Stimulated activated CD4-positive, alpha-beta T cell treated with anti-CD3 and anti-CD28 coated beads, Interleukin-1b, Interleukin-23, amount 100 ng/mL, for 4 hours (primary cell): ENCODE measurements at regions not wholly inside any gene's neighbourhood (a gene's known extent, or its start where the extent isn't known, plus 50 kb on each side); places are given as distances from the start of the nearest gene placed in this dataset.

ENCODE experiments used
- DNase-seq, 2 donors: peaks; one replicate each; pipeline ENCODE4 v3.0.0-alpha.2; 2020; ENCODE audit warnings: low read depth in 2 of 2

GRCh38 chr10:4057021-4057420 lies 272.0 kb upstream of the KLF6 start:
- DNase-seq, result no peak

- no peak for DNase-seq
Measured at GRCh38 chr10:4054656-4055435, 269.8 kb upstream of the KLF6 start.

- DNase-seq, result no peak
Measured at GRCh38 chr10:4053940-4054339, 268.9 kb upstream of the KLF6 start.

- DNase-seq, result no peak
Measured at GRCh38 chr10:4051641-4052151, 266.7 kb upstream of the KLF6 start.

- no peak for DNase-seq
Measured at GRCh38 chr10:4051011-4051640, 266.1 kb upstream of the KLF6 start.

GRCh38 chr10:4050061-4050460 lies 265.1 kb upstream of the KLF6 start:
- DNase-seq, result no peak

- no peak for DNase-seq
Measured at GRCh38 chr10:4049348-4049747, 264.3 kb upstream of the KLF6 start.

GRCh38 chr10:4048236-4048864 lies 263.3 kb upstream of the KLF6 start:
- DNase-seq, result no peak

- DNase-seq, result no peak
Measured at GRCh38 chr10:4046712-4047354, 261.8 kb upstream of the KLF6 start.

GRCh38 chr10:4046030-4046429 lies 261.0 kb upstream of the KLF6 start:
- DNase-seq, result no peak

- DNase-seq, result no peak
Measured at GRCh38 chr10:4043897-4044665, 259.1 kb upstream of the KLF6 start.

GRCh38 chr10:4041635-4042034 lies 256.6 kb upstream of the KLF6 start:
- DNase-seq, result no peak

- no peak for DNase-seq
Measured at GRCh38 chr10:4038000-4038399, 253.0 kb upstream of the KLF6 start.

GRCh38 chr10:4035599-4035945 lies 250.6 kb upstream of the KLF6 start:
- no peak for DNase-seq

GRCh38 chr10:4034907-4035598 lies 250.0 kb upstream of the KLF6 start:
- DNase-seq, result no peak

GRCh38 chr10:4033341-4033896 lies 248.4 kb upstream of the KLF6 start:
- DNase-seq, result no peak

- DNase-seq, result no peak
Measured at GRCh38 chr10:4029866-4030265, 244.9 kb upstream of the KLF6 start.

GRCh38 chr10:4028854-4029583 lies 244.0 kb upstream of the KLF6 start:
- no peak for DNase-seq

- no peak for DNase-seq
Measured at GRCh38 chr10:4028027-4028471, 243.0 kb upstream of the KLF6 start.

- no peak for DNase-seq
Measured at GRCh38 chr10:4025339-4025738, 240.3 kb upstream of the KLF6 start.
